MCF 10A (cell line): ENCODE measurements at regions not wholly inside any gene's neighbourhood (a gene's known extent, or its start where the extent isn't known, plus 50 kb on each side); places are given as distances from the start of the nearest gene placed in this dataset.
"Not testable (repeated sequence)": the region's sequence is repeated elsewhere in the genome, so short reads cannot be mapped to it uniquely, and the experiment has no call there.

Experiments used
- BruUV-seq: library from RNA; stranded (reverse); fragments of 400-500 nt; replicated peaks from 2 replicates; lab custom pipeline; 2021; lab: Mats Ljungman, UMichigan
- CTCF ChIA-PET: fragments of 300-600 bp; sonication (Branson Sonifier 250); formaldehyde crosslinking; extraction: SDS; loops from one replicate; lab custom pipeline; 2021; ENCODE audit warnings: antibody characterized with exemption, inconsistent platforms; lab: Yijun Ruan, JAX
- POLR2A ChIA-PET: fragments of 300-600, 350-650 bp; sonication (Branson Sonifier 250); formaldehyde crosslinking; extraction: SDS; loops from one replicate; lab custom pipeline; 2020; ENCODE audit warnings: antibody characterized with exemption, inconsistent platforms; lab: Yijun Ruan, JAX
- DNase-seq: peaks from one replicate; pipeline ENCODE4 v3.0.0-alpha.2; 2018; ENCODE audit not compliant: unreplicated experiment
- H3K27ac Mint-ChIP-seq: one replicate; pipeline ENCODE4 v1.8.0; 2022; ENCODE audit warnings: mild to moderate bottlenecking, low read depth, mixed read lengths; ENCODE audit not compliant: unreplicated experiment
- H3K27me3 Mint-ChIP-seq: one replicate; pipeline ENCODE4 v1.8.0; 2022; ENCODE audit warnings: mixed read lengths; ENCODE audit not compliant: insufficient read depth, unreplicated experiment
- H3K36me3 Mint-ChIP-seq: one replicate; pipeline ENCODE4 v1.8.0; 2022; ENCODE audit warnings: mild to moderate bottlenecking, moderate library complexity, mixed read lengths; ENCODE audit not compliant: insufficient read depth, unreplicated experiment
- H3K4me1 Mint-ChIP-seq: one replicate; pipeline ENCODE4 v1.8.0; 2022; ENCODE audit warnings: mixed read lengths; ENCODE audit not compliant: insufficient read depth, unreplicated experiment
- H3K4me3 Mint-ChIP-seq: one replicate; pipeline ENCODE4 v1.8.0; 2022; ENCODE audit warnings: mild to moderate bottlenecking, moderate library complexity, mixed read lengths; ENCODE audit not compliant: unreplicated experiment
- H3K9me3 Mint-ChIP-seq: one replicate; pipeline ENCODE4 v1.8.0; 2022; ENCODE audit warnings: mixed read lengths; ENCODE audit not compliant: unreplicated experiment
- intact Hi-C: fragments of 100-400 bp; cut with micrococcal nuclease; formaldehyde crosslinking; loops from 2 replicates; pipeline ENCODE4 v1.14.1; 2022
- TF ChIP-seq, protein P1 (sequence below): fragments of 200-600 bp; IDR thresholded peaks from one replicate; pipeline ENCODE4 v1.8.0; 2022; ENCODE audit warnings: antibody characterized with exemption, mild to moderate bottlenecking; ENCODE audit not compliant: unreplicated experiment

DNA sequence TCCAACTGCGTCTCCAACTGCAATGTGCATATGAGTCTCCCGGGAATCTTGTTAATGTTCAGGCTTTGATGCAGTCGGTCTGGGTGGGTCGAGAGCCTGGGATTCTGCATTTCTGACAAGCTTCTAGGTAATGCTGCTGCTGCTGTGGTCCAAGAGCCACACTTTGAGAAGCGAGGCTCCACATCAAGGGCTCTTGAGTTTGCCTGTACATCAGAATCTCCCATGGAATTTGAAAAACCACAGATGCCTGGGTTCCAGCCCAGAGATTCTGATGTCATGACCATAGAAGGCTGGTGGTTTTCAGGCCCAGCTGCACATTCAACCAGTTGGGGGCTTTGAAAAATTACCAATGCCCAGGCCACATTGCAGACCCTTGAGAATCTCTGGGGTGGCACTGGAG lies 93.9 kb upstream of the TARDBP start:
- Mint-ChIP-seq H3K4me1 (no peaks in the 10 kb centered on the region), H3K9me3 (no peaks in the 10 kb centered on the region), H3K27ac (no peak overlapping the region), H3K4me3 (no peak overlapping the region), H3K27me3 (peaks cover 18% of the 10 kb centered on the region), H3K36me3 (peaks cover 6% of the 10 kb centered on the region)
- BruUV-seq = no TSS peak
- intact Hi-C loops = no loop called here
- no peak for DNase-seq
- POLR2A ChIA-PET = interaction anchor here (0.7 kb wide), 1 partner anchor 8 kb away, joined by 3 read pairs; no protein-coding TSS in a partner anchor
- TF ChIP-seq, protein P1, sequence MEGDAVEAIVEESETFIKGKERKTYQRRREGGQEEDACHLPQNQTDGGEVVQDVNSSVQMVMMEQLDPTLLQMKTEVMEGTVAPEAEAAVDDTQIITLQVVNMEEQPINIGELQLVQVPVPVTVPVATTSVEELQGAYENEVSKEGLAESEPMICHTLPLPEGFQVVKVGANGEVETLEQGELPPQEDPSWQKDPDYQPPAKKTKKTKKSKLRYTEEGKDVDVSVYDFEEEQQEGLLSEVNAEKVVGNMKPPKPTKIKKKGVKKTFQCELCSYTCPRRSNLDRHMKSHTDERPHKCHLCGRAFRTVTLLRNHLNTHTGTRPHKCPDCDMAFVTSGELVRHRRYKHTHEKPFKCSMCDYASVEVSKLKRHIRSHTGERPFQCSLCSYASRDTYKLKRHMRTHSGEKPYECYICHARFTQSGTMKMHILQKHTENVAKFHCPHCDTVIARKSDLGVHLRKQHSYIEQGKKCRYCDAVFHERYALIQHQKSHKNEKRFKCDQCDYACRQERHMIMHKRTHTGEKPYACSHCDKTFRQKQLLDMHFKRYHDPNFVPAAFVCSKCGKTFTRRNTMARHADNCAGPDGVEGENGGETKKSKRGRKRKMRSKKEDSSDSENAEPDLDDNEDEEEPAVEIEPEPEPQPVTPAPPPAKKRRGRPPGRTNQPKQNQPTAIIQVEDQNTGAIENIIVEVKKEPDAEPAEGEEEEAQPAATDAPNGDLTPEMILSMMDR = no peak
- CTCF ChIA-PET = interaction anchor here (0.9 kb wide), 1 partner anchor 41 kb away, joined by 8 read pairs; no protein-coding TSS in a partner anchor

- CTCF ChIA-PET = interaction anchor here (0.7 kb wide), 1 partner anchor 20 kb away, joined by 3 read pairs; no protein-coding TSS in a partner anchor
- intact Hi-C loops = no loop called here
- no peaks in the 10 kb centered on the region for H3K36me3 Mint-ChIP-seq
- no peaks in the 10 kb centered on the region for H3K9me3 Mint-ChIP-seq
- BruUV-seq = no TSS peak
- no peak for DNase-seq
- no peaks in the 10 kb centered on the region for H3K4me1 Mint-ChIP-seq
- H3K4me3 Mint-ChIP-seq = no peak overlapping the region
- H3K27ac Mint-ChIP-seq = no peak overlapping the region
- POLR2A ChIA-PET = no interaction called here
- peaks cover 18% of the 10 kb centered on the region for H3K27me3 Mint-ChIP-seq
- TF ChIP-seq, protein P1 = no peak
Observed at GRCh38 chr1:10920063-10920626, 92.3 kb upstream of the TARDBP start.

DNA sequence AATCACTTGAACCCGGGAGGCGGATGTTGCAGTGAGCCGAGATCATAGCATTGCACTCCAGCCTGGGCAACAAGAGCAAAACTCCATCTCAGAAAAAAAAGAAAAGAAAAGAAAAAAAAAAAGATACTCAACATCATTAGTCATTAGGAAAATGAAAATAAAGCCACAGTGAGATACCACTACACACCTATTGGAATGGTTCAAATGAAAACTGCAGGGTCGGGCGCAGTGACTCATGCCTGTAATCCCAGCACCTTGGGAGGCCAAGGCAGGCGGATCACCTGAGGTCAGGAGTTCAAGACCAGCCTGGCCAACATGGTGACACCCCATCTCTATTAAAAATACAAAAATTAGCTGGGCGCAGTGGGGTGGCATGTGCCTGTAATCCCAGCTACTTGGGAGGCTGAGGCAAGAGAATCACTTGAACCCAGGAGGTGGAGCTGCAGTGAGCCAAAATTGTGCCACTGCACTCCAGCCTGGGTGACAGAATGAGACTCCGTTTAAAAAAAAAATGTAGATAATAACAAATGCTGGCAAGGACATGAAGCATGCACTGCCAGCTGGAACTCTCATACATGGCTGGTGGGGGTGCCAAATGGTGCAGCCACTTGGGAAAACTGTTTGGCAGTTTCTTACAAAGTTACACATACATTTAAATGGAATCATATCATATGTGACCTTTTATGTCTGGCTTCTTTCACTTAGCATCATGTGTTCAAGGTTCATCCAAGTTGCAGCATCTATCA lies 90.0 kb upstream of the TARDBP start:
- CTCF ChIA-PET, H3K9me3 Mint-ChIP-seq: not testable (repeated sequence)

DNA sequence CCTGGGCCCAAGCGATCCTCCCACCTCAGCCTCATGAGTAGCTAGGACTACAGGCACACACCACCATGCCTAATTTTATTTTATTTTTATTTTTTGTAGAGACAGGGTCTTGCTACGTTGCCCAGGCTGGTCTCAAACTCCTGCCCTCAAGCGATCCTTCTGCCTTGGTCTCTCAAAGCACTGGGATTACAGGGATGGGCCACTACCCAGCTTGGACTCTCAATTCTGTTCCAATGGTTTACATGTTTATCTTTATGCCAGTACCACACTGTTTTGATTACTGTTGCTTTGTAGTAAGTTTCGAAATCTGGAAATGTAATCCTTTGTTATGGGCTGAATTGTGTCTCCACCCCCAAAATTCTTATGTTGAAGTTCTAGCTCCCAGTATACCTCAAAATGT lies 88.4 kb upstream of the TARDBP start:
- H3K27me3 Mint-ChIP-seq = no peaks in the 10 kb centered on the region
- H3K4me3 Mint-ChIP-seq = no peak overlapping the region
- ChIA-PET CTCF (no interaction called here), POLR2A (no interaction called here)
- H3K9me3 Mint-ChIP-seq = no peaks in the 10 kb centered on the region
- no peak for DNase-seq
- TF ChIP-seq, protein P1 = no peak
- H3K4me1 Mint-ChIP-seq = no peaks in the 10 kb centered on the region
- H3K36me3 Mint-ChIP-seq = no peaks in the 10 kb centered on the region
- no TSS peak for BruUV-seq
- intact Hi-C loops = no loop called here
- H3K27ac Mint-ChIP-seq = no peak overlapping the region

More for the DNA sequence above, 90.0 kb upstream of the TARDBP start:
- H3K36me3 Mint-ChIP-seq, intact Hi-C loops, BruUV-seq, H3K4me1 Mint-ChIP-seq, DNase-seq, H3K27ac Mint-ChIP-seq, POLR2A ChIA-PET, H3K4me3 Mint-ChIP-seq: not testable (repeated sequence)
- peaks cover 12% of the 10 kb centered on the region for H3K27me3 Mint-ChIP-seq
